Fibroblast of pulmonary artery (primary cell): ENCODE measurements at regions not wholly inside any gene's neighbourhood (a gene's known extent, or its start where the extent isn't known, plus 50 kb on each side); places are given as distances from the start of the nearest gene placed in this dataset.

ENCODE experiments used
- DNase-seq: peaks from one replicate; pipeline ENCODE4 v3.0.0-alpha.2; 2010; ENCODE audit warnings: low read depth
- H3K4me3 ChIP-seq: replicated peaks from 2 replicates; pipeline ENCODE4 v1.5.1; 2011; ENCODE audit warnings: low read depth, mild to moderate bottlenecking, control low read depth, low read length, moderate library complexity
- CTCF ChIP-seq: IDR thresholded peaks from 2 replicates; pipeline ENCODE4 v1.5.1; 2011; ENCODE audit warnings: mild to moderate bottlenecking, control low read depth, low read length, inconsistent platforms; ENCODE audit errors: missing control alignments

GRCh38 chr16:9542165-9542755 is 450.8 kb downstream of the HAPSTR1 start:
- DNase-seq: no peak
- TF ChIP-seq CTCF: no peak
- H3K4me3 ChIP-seq: no peak overlapping the region

- no peak overlapping the region for H3K4me3 ChIP-seq
- TF ChIP-seq CTCF: no peak
- DNase-seq: no peak
Measured at GRCh38 chr16:9545522-9546437, 454.3 kb downstream of the HAPSTR1 start.

GRCh38 chr16:9546438-9546786 is 455.0 kb downstream of the HAPSTR1 start:
- DNase-seq: no peak
- no peak for TF ChIP-seq CTCF
- H3K4me3 ChIP-seq: no peak overlapping the region

- no peak for DNase-seq
- H3K4me3 ChIP-seq: no peak overlapping the region
- TF ChIP-seq CTCF: no peak
Measured at GRCh38 chr16:9549487-9549886, 458.0 kb downstream of the HAPSTR1 start.

- no peak for DNase-seq
- no peak for TF ChIP-seq CTCF
- no peak overlapping the region for H3K4me3 ChIP-seq
Measured at GRCh38 chr16:9555051-9555450, 463.6 kb downstream of the HAPSTR1 start.

GRCh38 chr16:9556949-9557665 is 465.7 kb downstream of the HAPSTR1 start:
- no peak for TF ChIP-seq CTCF
- no peak overlapping the region for H3K4me3 ChIP-seq
- DNase-seq: no peak
